ENCODE measurements at regions not wholly inside any gene's neighbourhood (a gene's known extent, or its start where the extent isn't known, plus 50 kb on each side); places are given as distances from the start of the nearest gene placed in this dataset.
A peak's percentile ranks its signal among the peaks of the same experiment; 100 is the strongest.

- no peaks in the 10 kb centered on the region for H3K9me3 Mint-ChIP-seq
- CTCF ChIA-PET: interaction anchor here (0.8 kb wide), 1 partner anchor 215 kb away, joined by 3 read pairs; no protein-coding TSS in a partner anchor
- peaks cover 7% of the 10 kb centered on the region for H3K27me3 Mint-ChIP-seq
- no peaks in the 10 kb centered on the region for H3K4me1 Mint-ChIP-seq (ENCODE audit: low read depth)
- no peaks in the 10 kb centered on the region for H3K36me3 Mint-ChIP-seq
- H3K27ac Mint-ChIP-seq: no peak overlapping the region
- POLR2A ChIA-PET: no interaction called here
- no peak for DNase-seq
- H3K4me3 Mint-ChIP-seq: no peak overlapping the region
- intact Hi-C loops (cut with micrococcal nuclease): no loop called here
Measured at GRCh38 chr16:86034421-86034919, 135.5 kb downstream of the IRF8 start.

- Mint-ChIP-seq H3K27ac (no peak overlapping the region), H3K27me3 (peaks cover 7% of the 10 kb centered on the region), H3K4me3 (no peak overlapping the region), H3K4me1 (ENCODE audit: low read depth) (no peaks in the 10 kb centered on the region), H3K36me3 (no peaks in the 10 kb centered on the region), H3K9me3 (no peaks in the 10 kb centered on the region)
- intact Hi-C loops (cut with micrococcal nuclease): no loop called here
- POLR2A ChIA-PET: no interaction called here
- no peak for DNase-seq
- CTCF ChIA-PET: no interaction called here
Measured at GRCh38 chr16:86035906-86036305, 136.9 kb downstream of the IRF8 start.

- H3K9me3 Mint-ChIP-seq: no peaks in the 10 kb centered on the region
- H3K27ac Mint-ChIP-seq: no peak overlapping the region
- no peaks in the 10 kb centered on the region for H3K36me3 Mint-ChIP-seq
- H3K4me3 Mint-ChIP-seq: no peak overlapping the region
- POLR2A ChIA-PET: no interaction called here
- CTCF ChIA-PET: no interaction called here
- H3K27me3 Mint-ChIP-seq: peaks cover 4% of the 10 kb centered on the region
- intact Hi-C loops (cut with micrococcal nuclease): no loop called here
- DNase-seq: no peak
- H3K4me1 Mint-ChIP-seq (ENCODE audit: low read depth): no peaks in the 10 kb centered on the region
Measured at GRCh38 chr16:86037999-86038925, 139.3 kb downstream of the IRF8 start.

- no peak overlapping the region for H3K27ac Mint-ChIP-seq
- peaks cover 5% of the 10 kb centered on the region for H3K27me3 Mint-ChIP-seq
- no peak overlapping the region for H3K4me3 Mint-ChIP-seq
- intact Hi-C loops (cut with micrococcal nuclease): no loop called here
- CTCF ChIA-PET: no interaction called here
- no peaks in the 10 kb centered on the region for H3K4me1 Mint-ChIP-seq (ENCODE audit: low read depth)
- peak; percentile 23 for DNase-seq
- H3K9me3 Mint-ChIP-seq: no peaks in the 10 kb centered on the region
- H3K36me3 Mint-ChIP-seq: no peaks in the 10 kb centered on the region
- POLR2A ChIA-PET: no interaction called here
Measured at GRCh38 chr16:86038926-86039310, 140.0 kb downstream of the IRF8 start.

- ChIA-PET POLR2A (no interaction called here), CTCF (no interaction called here)
- H3K4me1 Mint-ChIP-seq (ENCODE audit: low read depth): peaks cover 4% of the 10 kb centered on the region
- no peak overlapping the region for H3K4me3 Mint-ChIP-seq
- no peaks in the 10 kb centered on the region for H3K9me3 Mint-ChIP-seq
- H3K27ac Mint-ChIP-seq: no peak overlapping the region
- no peak for DNase-seq
- intact Hi-C loops (cut with micrococcal nuclease): loop anchor here (10.0 kb wide), 1 partner anchor 475 kb away; the partner anchor contains the start of gene FOXF1
- peaks cover 8% of the 10 kb centered on the region for H3K27me3 Mint-ChIP-seq
- H3K36me3 Mint-ChIP-seq: no peaks in the 10 kb centered on the region
Measured at GRCh38 chr16:86039606-86040005, 140.6 kb downstream of the IRF8 start.

GRCh38 chr16:86040496-86040895, 141.5 kb downstream of the IRF8 start:
- Mint-ChIP-seq H3K4me3 (no peak overlapping the region), H3K36me3 (no peaks in the 10 kb centered on the region), H3K9me3 (no peaks in the 10 kb centered on the region), H3K4me1 (ENCODE audit: low read depth) (peaks cover 9% of the 10 kb centered on the region), H3K27ac (no peak overlapping the region), H3K27me3 (peaks cover 8% of the 10 kb centered on the region)
- intact Hi-C loops (cut with micrococcal nuclease): loop anchor here (10.0 kb wide), 1 partner anchor 474 kb away; the partner anchor contains the start of gene FOXF1
- ChIA-PET POLR2A (no interaction called here), CTCF (no interaction called here)
- DNase-seq: no peak

GRCh38 chr16:86041215-86041614, 142.3 kb downstream of the IRF8 start:
- peaks cover 10% of the 10 kb centered on the region for H3K27me3 Mint-ChIP-seq
- H3K36me3 Mint-ChIP-seq: no peaks in the 10 kb centered on the region
- ChIA-PET POLR2A (no interaction called here), CTCF (no interaction called here)
- no peaks in the 10 kb centered on the region for H3K9me3 Mint-ChIP-seq
- DNase-seq: no peak
- intact Hi-C loops (cut with micrococcal nuclease): loop anchor here (10.0 kb wide), 1 partner anchor 474 kb away; the partner anchor contains the start of gene FOXF1
- H3K27ac Mint-ChIP-seq: no peak overlapping the region
- peaks cover 14% of the 10 kb centered on the region for H3K4me1 Mint-ChIP-seq (ENCODE audit: low read depth)
- no peak overlapping the region for H3K4me3 Mint-ChIP-seq

GRCh38 chr16:86041807-86042206, 142.8 kb downstream of the IRF8 start:
- H3K9me3 Mint-ChIP-seq: no peaks in the 10 kb centered on the region
- CTCF ChIA-PET: no interaction called here
- H3K4me3 Mint-ChIP-seq: no peak overlapping the region
- POLR2A ChIA-PET: no interaction called here
- H3K27ac Mint-ChIP-seq: no peak overlapping the region
- H3K4me1 Mint-ChIP-seq (ENCODE audit: low read depth): peaks cover 14% of the 10 kb centered on the region
- intact Hi-C loops (cut with micrococcal nuclease): loop anchor here (10.0 kb wide), 1 partner anchor 473 kb away; the partner anchor contains the start of gene FOXF1
- DNase-seq: no peak
- H3K27me3 Mint-ChIP-seq: peaks cover 12% of the 10 kb centered on the region
- no peaks in the 10 kb centered on the region for H3K36me3 Mint-ChIP-seq

GRCh38 chr16:86042393-86042792, 143.4 kb downstream of the IRF8 start:
- Mint-ChIP-seq H3K27me3 (peaks cover 17% of the 10 kb centered on the region), H3K4me1 (ENCODE audit: low read depth) (peaks cover 14% of the 10 kb centered on the region), H3K9me3 (no peaks in the 10 kb centered on the region), H3K36me3 (no peaks in the 10 kb centered on the region), H3K4me3 (no peak overlapping the region), H3K27ac (no peak overlapping the region)
- DNase-seq: no peak
- POLR2A ChIA-PET: no interaction called here
- intact Hi-C loops (cut with micrococcal nuclease): loop anchor here (10.0 kb wide), 1 partner anchor 472 kb away; the partner anchor contains the start of gene FOXF1
- CTCF ChIA-PET: no interaction called here

GRCh38 chr16:86042996-86043725, 144.2 kb downstream of the IRF8 start:
- H3K4me1 Mint-ChIP-seq (ENCODE audit: low read depth): peaks cover 14% of the 10 kb centered on the region
- POLR2A ChIA-PET: no interaction called here
- no peak overlapping the region for H3K27ac Mint-ChIP-seq
- no peaks in the 10 kb centered on the region for H3K36me3 Mint-ChIP-seq
- no peak for DNase-seq
- no peak overlapping the region for H3K4me3 Mint-ChIP-seq
- peaks cover 21% of the 10 kb centered on the region for H3K27me3 Mint-ChIP-seq
- no peaks in the 10 kb centered on the region for H3K9me3 Mint-ChIP-seq
- intact Hi-C loops (cut with micrococcal nuclease): loop anchor here (10.0 kb wide), 1 partner anchor 472 kb away; the partner anchor contains the start of gene FOXF1
- CTCF ChIA-PET: interaction anchor here (1.9 kb wide), 2 partner anchors 12 to 222 kb away, joined by 6 to 7 read pairs; no protein-coding TSS in a partner anchor

GRCh38 chr16:86044241-86044671, 145.3 kb downstream of the IRF8 start:
- ChIA-PET POLR2A (no interaction called here), CTCF (interaction anchor here (0.7 to 1.9 kb wide), 5 partner anchors 9 to 474 kb away, joined by 3 to 9 read pairs (median 6); no protein-coding TSS in a partner anchor)
- no peaks in the 10 kb centered on the region for H3K36me3 Mint-ChIP-seq
- peaks cover 14% of the 10 kb centered on the region for H3K4me1 Mint-ChIP-seq (ENCODE audit: low read depth)
- H3K27me3 Mint-ChIP-seq: peaks cover 28% of the 10 kb centered on the region
- peak; percentile 59 for DNase-seq
- H3K9me3 Mint-ChIP-seq: no peaks in the 10 kb centered on the region
- intact Hi-C loops (cut with micrococcal nuclease): loop anchor here (10.0 kb wide), 1 partner anchor 471 kb away; the partner anchor contains the start of gene FOXF1
- H3K27ac Mint-ChIP-seq: no peak overlapping the region
- H3K4me3 Mint-ChIP-seq: no peak overlapping the region
